Sigmoid colon (tissue), 6 donors: ENCODE measurements at regions not wholly inside any gene's neighbourhood (a gene's known extent, or its start where the extent isn't known, plus 50 kb on each side); places are given as distances from the start of the nearest gene placed in this dataset.

Experiments used
- DNase-seq: peaks from one replicate; pipeline ENCODE4 v3.0.0-alpha.2; 2019
- H3K27ac ChIP-seq, 4 donors: fragments of 200-600 bp; sonication (generic); one replicate each; pipeline ENCODE4 v1.5.1; 2016 to 2019; ENCODE audit warnings: mild to moderate bottlenecking in 1 of 4
- H3K27me3 ChIP-seq, 3 donors: fragments of 200-600 bp; sonication (generic); one replicate each; pipeline ENCODE4 v1.5.1; 2019; ENCODE audit warnings: mild to moderate bottlenecking in 1 of 3
- H3K36me3 ChIP-seq, 4 donors: fragments of 200-600 bp; sonication (generic); one replicate each; pipeline ENCODE4 v1.5.1; 2016 to 2019
- H3K4me1 ChIP-seq, 4 donors: fragments of 200-600 bp; sonication (generic); one replicate each; pipeline ENCODE4 v1.5.1; 2017 to 2019
- H3K4me3 ChIP-seq, 4 donors: fragments of 200-600 bp; sonication (generic); one replicate each; pipeline ENCODE4 v1.5.1; 2017 to 2019; ENCODE audit warnings: mild to moderate bottlenecking in 2 of 4, moderate library complexity in 1 of 4
- H3K9me3 ChIP-seq, 4 donors: fragments of 200-600 bp in 3 of 4; sonication (generic) in 3 of 4; one replicate each; pipeline versions ENCODE4 v1.5.1 to v1.6.1; 2013 to 2019
- CTCF ChIP-seq, 4 experiments: fragments of 450-650 bp in 3 of 4; fragments of 200-600 bp in 1 of 4; IDR thresholded peaks; one replicate each; pipeline ENCODE4 v1.5.1; 2016 to 2019; ENCODE audit warnings: antibody characterized with exemption in 4 of 4, mild to moderate bottlenecking in 3 of 4, moderate library complexity in 2 of 4
- EP300 ChIP-seq, 4 donors: sonication (generic); formaldehyde crosslinking; IDR thresholded peaks; one replicate each; pipeline ENCODE4 v1.6.1; 2017; ENCODE audit warnings: antibody characterized with exemption in 4 of 4
- POLR2A ChIP-seq, 2 donors: fragments of 450-650 bp; IDR thresholded peaks; one replicate each; pipeline ENCODE4 v1.6.1; 2016; ENCODE audit warnings: antibody characterized with exemption in 2 of 2, mild to moderate bottlenecking in 2 of 2, moderate library complexity in 2 of 2
- POLR2AphosphoS5 ChIP-seq, 4 donors: sonication (generic); formaldehyde crosslinking; IDR thresholded peaks; one replicate each; pipeline ENCODE4 v1.6.1; 2017; ENCODE audit warnings: antibody characterized with exemption in 4 of 4
- WGBS, 2 donors: extraction: QIAGEN DNeasy Blood & Tissue Kit; methylation state at CpG; one replicate each; pipeline ENCODE4 v1.1.7; 2013; 5-methylcytosine and 5-hydroxymethylcytosine counted together
- intact Hi-C: fragments of 100-400 bp; cut with DNase I; formaldehyde crosslinking; loops from one replicate; pipeline ENCODE4 v1.15.1; 2023
- donor health status: healthy with polysubstance abuse.
- donor health status: healthy.

- 81 to 90% methylated on average over 8 of the region's 8 CpGs for WGBS, 2 donors
- no peak overlapping the region for H3K27ac ChIP-seq
- H3K27me3 ChIP-seq = no peaks in the 10 kb centered on the region
- H3K9me3 ChIP-seq = no peaks in the 10 kb centered on the region
- H3K4me3 ChIP-seq = no peak overlapping the region
- intact Hi-C loops = no loop called here
- H3K36me3 ChIP-seq = no peaks in the 10 kb centered on the region
- no peak for DNase-seq
- TF ChIP-seq EP300 (IDR thresholded peaks at IDR 0.05) (no peak), POLR2AphosphoS5 (IDR thresholded peaks at IDR 0.05) (no peak), POLR2A (IDR thresholded peaks at IDR 0.05) (no peak), CTCF (IDR thresholded peaks at IDR 0.05) (no peak)
- H3K4me1 ChIP-seq = no peaks in the 10 kb centered on the region
These were observed 85.2 kb upstream of the MAX start for GRCh38 chr14:65187421-65188049.

GRCh38 chr14:65190312-65190711 lies 88.0 kb upstream of the MAX start:
- Histone ChIP-seq H3K9me3 (no peaks in the 10 kb centered on the region), H3K4me3 (no peak overlapping the region), H3K4me1 (no peaks in the 10 kb centered on the region), H3K27me3 (no peaks in the 10 kb centered on the region), H3K27ac (no peak overlapping the region), H3K36me3 (no peaks in the 10 kb centered on the region)
- no peak for TF ChIP-seq EP300 (IDR thresholded peaks at IDR 0.05)
- TF ChIP-seq POLR2AphosphoS5 (IDR thresholded peaks at IDR 0.05) = no peak
- TF ChIP-seq POLR2A (IDR thresholded peaks at IDR 0.05) = no peak
- no peak for TF ChIP-seq CTCF (IDR thresholded peaks at IDR 0.05)
- 33 to 69% methylated on average over 4 of the region's 4 CpGs for WGBS, 2 donors
- DNase-seq = no peak
- intact Hi-C loops = no loop called here

GRCh38 chr14:65191716-65192115 lies 89.4 kb upstream of the MAX start:
- no peak for DNase-seq
- Histone ChIP-seq H3K4me3 (no peak overlapping the region), H3K9me3 (no peaks in the 10 kb centered on the region), H3K27me3 (no peaks in the 10 kb centered on the region), H3K4me1 (no peaks in the 10 kb centered on the region), H3K36me3 (no peaks in the 10 kb centered on the region), H3K27ac (no peak overlapping the region)
- WGBS, 2 donors = 94 to 95% methylated on average over 5 of the region's 5 CpGs
- intact Hi-C loops = no loop called here
- TF ChIP-seq POLR2AphosphoS5 (IDR thresholded peaks at IDR 0.05) (no peak), CTCF (IDR thresholded peaks at IDR 0.05) (no peak), EP300 (IDR thresholded peaks at IDR 0.05) (no peak), POLR2A (IDR thresholded peaks at IDR 0.05) (no peak)

GRCh38 chr14:65192686-65193085 lies 90.4 kb upstream of the MAX start:
- H3K27me3 ChIP-seq = no peaks in the 10 kb centered on the region

More at GRCh38 chr14:65192686-65193085, 90.4 kb upstream of the MAX start:
- TF ChIP-seq POLR2AphosphoS5 (IDR thresholded peaks at IDR 0.05) (no peak), POLR2A (IDR thresholded peaks at IDR 0.05) (no peak), EP300 (IDR thresholded peaks at IDR 0.05) (no peak), CTCF (IDR thresholded peaks at IDR 0.05) (no peak)
- Histone ChIP-seq H3K4me3 (no peak overlapping the region), H3K36me3 (no peaks in the 10 kb centered on the region), H3K27ac (no peak overlapping the region), H3K9me3 (no peaks in the 10 kb centered on the region), H3K4me1 (no peaks in the 10 kb centered on the region)
- DNase-seq = no peak
- WGBS, 2 donors = 92 to 100% methylated on average over 1 of the region's 1 CpG
- intact Hi-C loops = no loop called here
